NCI-H69 (cell line): ENCODE measurements at regions not wholly inside any gene's neighbourhood (a gene's known extent, or its start where the extent isn't known, plus 50 kb on each side); places are given as distances from the start of the nearest gene placed in this dataset.
"Not testable (repeated sequence)": the region's sequence is repeated elsewhere in the genome, so short reads cannot be mapped to it uniquely, and the experiment has no call there.

Experiments
- DNase-seq: peaks from one replicate; lab custom pipeline; 2025; lab: John Stamatoyannopoulos, UW

DNA sequence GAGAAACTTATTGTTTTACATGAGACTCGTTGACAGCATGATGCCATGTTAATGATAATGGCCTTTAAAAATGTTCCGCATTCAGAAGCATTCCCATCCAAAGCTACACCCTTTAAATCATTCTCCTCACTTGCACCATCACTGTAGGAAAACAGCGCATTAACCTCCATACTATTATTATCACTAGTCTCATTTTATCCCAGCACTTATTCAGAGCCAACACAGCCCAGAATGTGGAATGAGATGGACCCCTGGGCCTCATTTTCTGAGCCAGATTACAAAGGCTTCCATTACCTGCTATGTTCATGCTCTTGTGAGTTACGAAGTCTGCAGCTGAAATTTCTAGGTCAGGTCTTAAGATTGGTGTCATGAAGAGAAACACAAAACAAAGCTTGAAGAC is 159.4 kb downstream of the HS3ST3A1 start:
- DNase-seq: no peak

DNA sequence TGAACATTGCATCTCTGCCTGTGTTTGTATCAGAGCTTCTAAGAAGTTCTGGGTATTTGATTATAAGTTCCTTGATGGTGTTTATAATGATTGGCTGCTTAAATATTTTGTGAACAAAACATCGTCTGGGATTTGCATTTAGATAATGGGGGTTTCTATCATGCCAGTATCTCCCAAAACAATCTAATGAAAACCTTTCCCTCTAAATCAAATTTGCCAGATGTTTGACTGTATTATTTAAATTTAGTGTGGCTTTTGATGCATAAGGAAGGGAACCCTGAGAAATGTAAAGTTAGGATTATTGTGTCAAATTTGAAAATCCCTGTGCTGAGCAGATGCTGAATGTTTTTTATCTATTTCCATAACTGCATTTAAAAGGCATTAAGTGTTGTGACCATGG is 159.9 kb downstream of the HS3ST3A1 start:
- DNase-seq: no peak

DNA sequence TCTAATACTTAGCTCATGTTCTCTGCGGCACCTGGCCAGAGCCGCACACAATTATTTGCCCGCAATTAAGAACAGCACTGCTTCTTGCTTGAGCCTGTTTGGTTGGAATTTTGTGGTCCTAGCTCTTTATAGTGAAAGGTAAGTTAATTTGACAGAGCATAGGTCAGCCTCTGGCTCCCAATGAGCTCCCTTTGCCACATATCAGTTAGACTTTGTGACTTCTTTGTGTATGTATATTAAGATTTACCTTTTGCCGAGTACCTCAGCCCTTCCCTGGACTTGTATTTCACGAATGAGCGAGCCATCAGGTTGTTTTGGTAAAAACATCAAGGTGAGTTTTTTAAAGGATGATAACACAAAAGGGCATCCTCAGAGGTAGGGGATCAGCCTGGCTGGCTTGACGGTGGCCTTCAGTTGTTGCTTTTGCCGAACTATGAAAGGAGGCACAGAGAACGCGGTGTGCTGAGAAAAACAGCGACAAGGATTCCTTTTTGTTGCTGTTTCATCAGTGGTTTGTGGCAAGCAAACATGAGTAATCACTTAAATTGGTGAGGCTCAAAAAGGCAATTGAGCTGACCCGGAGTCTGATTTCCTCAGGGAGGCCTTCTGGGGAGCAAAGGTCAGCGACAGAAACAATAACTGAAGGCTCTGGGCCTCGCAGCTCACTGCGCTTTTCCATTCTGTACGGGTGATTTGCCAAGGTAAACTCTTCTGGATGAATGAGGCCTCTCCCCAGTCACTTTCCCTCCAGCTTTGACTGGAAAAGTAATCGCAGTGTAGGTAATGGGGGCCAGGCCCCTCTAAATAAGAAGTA is 163.6 kb downstream of the HS3ST3A1 start:
- DNase-seq: no peak

GRCh38 chr17:13435230-13435629 is 166.5 kb downstream of the HS3ST3A1 start:
- no peak for DNase-seq

GRCh38 chr17:13429201-13429600 is 172.5 kb downstream of the HS3ST3A1 start:
- DNase-seq: no peak

- DNase-seq: no peak
Measured at GRCh38 chr17:13428611-13429042, 173.1 kb downstream of the HS3ST3A1 start.

- no peak for DNase-seq
Measured at GRCh38 chr17:13426991-13427390, 174.7 kb downstream of the HS3ST3A1 start.

DNA sequence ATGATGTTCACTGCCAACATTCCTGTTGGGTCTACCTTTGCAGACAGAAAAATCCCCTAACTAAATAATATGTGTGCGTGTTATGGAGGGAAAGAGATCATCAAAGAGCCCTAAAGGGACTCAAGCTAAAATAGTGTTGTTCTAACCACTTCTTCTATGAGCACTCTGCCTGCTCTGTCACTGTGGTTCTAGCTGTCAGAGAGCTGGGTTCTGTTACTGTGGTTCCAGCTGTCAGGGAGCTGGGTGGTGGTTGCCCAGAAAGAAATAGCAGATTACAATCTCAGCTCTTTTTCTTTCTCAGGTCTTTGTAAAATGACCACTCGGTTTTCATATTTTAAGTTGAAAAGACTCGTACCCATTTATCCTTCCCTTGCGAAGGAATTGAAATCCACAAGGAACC is 176.3 kb downstream of the HS3ST3A1 start:
- no peak for DNase-seq

DNA sequence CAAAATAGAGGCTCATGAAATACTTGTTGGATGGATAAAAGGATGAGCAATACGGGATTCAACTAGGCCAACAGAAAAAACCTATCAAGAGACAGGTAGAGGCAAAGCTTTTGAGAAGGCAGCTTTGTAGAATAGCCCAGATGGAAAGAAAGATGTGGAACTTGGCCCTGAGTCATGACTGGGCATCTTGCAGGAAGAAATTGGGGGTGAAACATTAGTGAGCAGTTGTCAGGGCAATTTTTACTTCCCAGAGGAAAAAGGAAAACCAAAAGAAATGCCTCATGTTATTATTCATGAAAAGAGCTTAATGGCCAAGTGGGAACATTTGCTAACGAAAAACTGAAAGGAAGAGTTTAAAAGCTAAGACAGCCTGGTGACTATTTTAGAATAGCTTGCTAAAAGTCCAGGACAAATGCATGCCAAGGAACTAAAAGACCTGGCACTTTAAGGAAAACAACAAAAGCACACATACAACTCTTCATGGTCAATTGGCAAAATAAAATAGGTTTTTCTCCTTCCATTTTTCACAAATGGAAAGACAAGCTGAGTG is 180.1 kb downstream of the HS3ST3A1 start:
- no peak for DNase-seq

- peak; percentile 9 for DNase-seq
Measured at GRCh38 chr17:13420878-13421277, 180.9 kb downstream of the HS3ST3A1 start.

GRCh38 chr17:13420418-13420826 is 181.3 kb downstream of the HS3ST3A1 start:
- no peak for DNase-seq

DNA sequence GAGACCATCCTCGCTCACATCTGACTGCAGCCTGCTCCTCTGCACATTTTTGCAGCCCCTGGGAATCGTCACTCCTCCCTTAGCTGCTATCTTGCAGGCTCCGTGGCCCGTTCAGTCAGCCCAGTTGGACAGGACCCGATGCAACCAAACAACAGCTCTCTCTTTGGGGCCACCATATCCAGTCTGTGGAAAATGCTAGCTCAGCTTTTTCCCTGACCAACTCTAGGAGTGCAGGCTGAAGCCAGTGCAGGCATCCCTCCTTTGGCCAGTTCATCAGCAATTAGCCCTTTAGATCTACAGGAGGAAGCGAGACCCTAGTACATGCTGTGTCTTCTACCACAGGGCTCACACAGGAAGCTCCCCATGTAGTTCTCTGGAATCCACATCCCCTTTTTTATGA is 182.1 kb downstream of the HS3ST3A1 start:
- no peak for DNase-seq

DNA sequence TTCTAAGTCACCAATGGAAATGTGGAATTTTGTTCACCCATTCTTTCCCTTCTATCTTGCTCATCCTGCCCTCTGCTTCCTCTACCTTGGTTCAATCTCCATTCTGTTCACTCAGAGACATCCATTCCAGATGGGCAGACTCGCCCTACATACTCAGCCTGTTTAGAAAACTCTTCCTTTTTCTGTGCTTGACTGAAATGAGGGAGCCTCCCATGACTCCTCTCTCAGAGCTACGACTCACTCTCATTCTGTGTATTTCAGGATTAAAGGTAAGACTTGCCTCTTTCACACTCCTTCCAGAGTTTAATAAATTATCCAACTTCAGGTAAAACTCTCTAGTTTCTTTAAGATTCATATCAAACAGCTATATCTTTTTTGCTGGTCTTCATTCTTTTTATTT is 182.8 kb downstream of the HS3ST3A1 start:
- no peak for DNase-seq

- DNase-seq: no peak
Measured at GRCh38 chr17:13417381-13417950, 184.3 kb downstream of the HS3ST3A1 start.

- DNase-seq: no peak
Measured at GRCh38 chr17:13416748-13417363, 184.9 kb downstream of the HS3ST3A1 start.

DNA sequence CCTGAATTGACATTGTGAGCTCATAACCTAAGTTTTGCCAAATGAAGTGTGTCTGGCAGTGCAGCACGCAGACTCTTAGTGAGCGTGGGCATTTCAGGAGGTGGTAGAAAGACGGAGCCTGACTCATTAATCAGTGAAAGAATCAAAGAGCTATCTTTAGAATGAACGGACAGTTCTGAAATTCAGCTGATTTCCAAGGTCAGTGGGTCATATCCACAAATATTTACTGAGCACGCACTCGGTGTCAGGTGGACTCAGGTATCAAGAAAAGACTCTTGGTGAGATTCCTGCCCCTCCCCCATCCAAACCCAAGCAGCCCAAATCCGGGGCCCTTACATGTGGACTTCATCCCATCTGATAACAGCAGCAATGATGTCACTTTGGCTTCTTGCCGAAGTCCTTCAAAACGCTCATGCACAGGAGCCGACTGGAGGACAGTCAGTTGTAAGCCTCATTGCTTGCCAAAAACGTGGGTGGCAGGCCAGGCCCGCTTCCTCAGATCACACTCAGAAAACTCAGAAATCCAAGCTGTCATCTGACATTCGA is 185.8 kb downstream of the HS3ST3A1 start:
- no peak for DNase-seq

DNA sequence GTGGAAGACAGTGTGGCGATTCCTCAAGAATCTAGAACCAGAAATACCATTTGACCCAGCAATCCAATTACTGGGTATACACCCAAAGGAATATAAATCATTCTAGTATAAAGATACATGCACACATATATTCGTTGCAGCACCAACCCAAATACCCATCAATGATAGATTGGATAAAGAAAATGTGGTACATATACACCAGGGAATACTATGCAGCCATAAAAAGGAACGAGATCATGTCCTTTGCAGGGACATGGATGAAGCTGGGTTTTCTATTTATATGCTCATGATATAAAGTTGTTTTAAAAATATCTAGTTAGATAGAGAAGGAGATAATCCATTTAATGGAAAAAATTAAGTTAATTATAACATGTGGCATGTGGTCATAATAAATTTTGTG is 186.5 kb downstream of the HS3ST3A1 start:
- DNase-seq: not testable (repeated sequence)

DNA sequence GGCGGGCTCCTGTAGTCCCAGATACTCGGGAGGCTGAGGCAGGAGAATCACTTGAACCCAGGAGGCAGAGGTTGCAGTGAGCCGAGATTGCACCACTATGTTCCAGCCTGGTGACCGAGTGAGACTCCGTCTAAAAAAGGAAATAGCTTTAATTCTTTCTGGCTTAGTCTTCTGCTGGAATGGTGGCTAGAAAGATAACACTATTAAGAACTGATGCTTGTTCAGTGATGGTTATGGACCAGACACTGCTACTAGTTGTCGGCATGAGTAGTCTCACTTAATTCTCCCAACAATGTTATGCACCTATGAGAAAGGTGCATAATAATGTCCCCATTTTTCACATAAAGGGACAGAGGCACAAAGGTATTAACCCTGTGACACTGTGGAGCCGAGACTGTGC is 188.7 kb downstream of the HS3ST3A1 start:
- DNase-seq: no peak

GRCh38 chr17:13410874-13411273 is 190.9 kb downstream of the HS3ST3A1 start:
- no peak for DNase-seq

GRCh38 chr17:13410214-13410613 is 191.5 kb downstream of the HS3ST3A1 start:
- no peak for DNase-seq

DNA sequence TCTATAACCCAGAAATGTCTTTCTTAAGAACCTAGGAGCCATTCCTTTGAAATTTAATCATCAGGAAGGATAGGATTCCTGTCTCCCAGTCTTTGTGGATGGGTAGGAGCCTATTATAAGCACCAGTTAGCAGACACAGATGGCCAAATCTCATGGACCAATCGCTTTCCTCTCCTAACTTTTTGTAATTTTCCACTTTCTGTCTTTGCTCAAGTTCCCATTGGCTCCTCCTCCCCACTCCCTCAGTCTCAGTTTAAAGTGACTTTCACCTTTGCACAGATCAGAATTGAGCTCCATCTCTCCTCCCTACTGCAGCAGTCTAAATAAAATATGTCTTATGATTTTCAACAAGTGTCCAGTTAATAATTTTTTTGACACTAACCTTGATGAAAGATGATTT is 192.3 kb downstream of the HS3ST3A1 start:
- no peak for DNase-seq

DNA sequence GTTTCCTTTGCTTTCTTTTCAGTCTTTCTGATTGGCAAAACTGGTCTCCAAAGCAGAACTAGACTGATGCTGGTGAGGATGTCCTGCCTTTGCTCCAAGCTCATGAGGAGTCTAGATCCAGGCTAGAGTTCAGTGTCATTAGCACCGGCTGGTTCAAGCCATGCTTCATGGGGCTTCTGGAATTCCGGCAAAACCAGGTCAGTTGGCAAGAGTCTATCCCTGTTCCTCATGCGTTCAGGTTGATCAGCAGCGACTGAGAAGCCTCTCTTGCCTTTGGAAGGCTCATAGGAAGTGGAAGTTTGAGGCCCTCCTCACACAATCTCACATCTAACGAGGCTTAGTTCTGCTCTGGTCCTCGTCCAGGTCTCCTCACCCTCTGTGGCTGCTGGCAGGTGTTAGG is 194.3 kb downstream of the HS3ST3A1 start:
- no peak for DNase-seq

DNA sequence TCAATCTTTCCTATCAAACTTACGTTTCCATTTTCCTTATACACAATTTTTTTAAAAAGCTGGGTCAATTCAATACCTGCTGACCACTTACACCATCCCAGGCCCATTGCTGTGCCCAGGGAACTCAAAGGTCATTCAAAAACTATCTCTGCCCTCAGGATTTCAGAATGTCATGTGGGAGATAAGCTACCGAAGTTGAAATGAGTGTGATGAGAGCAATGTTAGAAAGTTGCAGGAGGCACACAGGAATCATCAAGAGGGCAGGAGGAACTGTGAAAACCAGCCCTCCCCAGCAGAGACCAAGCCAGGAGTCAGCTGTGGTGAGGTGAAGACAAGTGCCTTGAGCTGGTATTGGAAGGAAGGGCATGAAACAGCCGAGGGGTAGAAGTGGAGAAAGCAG is 195.9 kb downstream of the HS3ST3A1 start:
- DNase-seq: no peak
